ENCODE measurements at regions not wholly inside any gene's neighbourhood (a gene's known extent, or its start where the extent isn't known, plus 50 kb on each side); places are given as distances from the start of the nearest gene placed in this dataset.

- 37% methylated on average over 3 of the region's 3 CpGs for WGBS
Observed at GRCh38 chr1:38451541-38451993, 405.0 kb upstream of the POU3F1 start.

GRCh38 chr1:38448893-38449292 lies 402.3 kb upstream of the POU3F1 start:
- Histone ChIP-seq H3K27me3 (ENCODE audit: control insufficient read depth in 4 of 4, insufficient read depth in 4 of 4, low read length in 3 of 4) (peaks cover 0 to 12% (median 0%) of the 10 kb centered on the region in 4 donors), H3K4me3 (ENCODE audit: low read depth in 1 of 3, low read length in 3 of 3) (no peak overlapping the region), H3K9me3 (ENCODE audit: control insufficient read depth in 4 of 4, low read length in 3 of 4) (no peaks in the 10 kb centered on the region), H3K36me3 (ENCODE audit: control insufficient read depth in 4 of 4, insufficient read depth in 3 of 4, low read depth in 1 of 4, low read length in 3 of 4) (no peaks in the 10 kb centered on the region), H3K27ac (ENCODE audit: low read depth in 1 of 2, low read length in 2 of 2) (no peak overlapping the region), H3K9ac (ENCODE audit: low read depth in 1 of 2, low read length in 2 of 2) (no peak overlapping the region), H3K4me1 (ENCODE audit: control insufficient read depth in 4 of 4, insufficient read depth in 4 of 4, low read length in 3 of 4) (no peaks in the 10 kb centered on the region)
- no peak for TF ChIP-seq MAX (IDR thresholded peaks at IDR 0.05)
- TF ChIP-seq TAF1 (conservative IDR thresholded peaks at IDR 0.05), result no peak
- no peak for TF ChIP-seq CTCF (IDR thresholded peaks at IDR 0.05; ENCODE audit: low read depth, low read length, missing input control)
- no peak for TF ChIP-seq JUND (IDR thresholded peaks at IDR 0.05)
- DNase-seq (ENCODE audit: low spot score), result no peak
- WGBS, result 71% methylated on average over 10 of the region's 10 CpGs

More at GRCh38 chr1:38451541-38451993, 405.0 kb upstream of the POU3F1 start:
- Histone ChIP-seq H3K27ac (ENCODE audit: low read depth in 1 of 2, low read length in 2 of 2) (no peak overlapping the region), H3K9me3 (ENCODE audit: control insufficient read depth in 4 of 4, low read length in 3 of 4) (no peaks in the 10 kb centered on the region), H3K36me3 (ENCODE audit: control insufficient read depth in 4 of 4, insufficient read depth in 3 of 4, low read depth in 1 of 4, low read length in 3 of 4) (no peaks in the 10 kb centered on the region), H3K9ac (ENCODE audit: low read depth in 1 of 2, low read length in 2 of 2) (no peak overlapping the region), H3K4me1 (ENCODE audit: control insufficient read depth in 4 of 4, insufficient read depth in 4 of 4, low read length in 3 of 4) (peaks cover 0 to 2% (median 0%) of the 10 kb centered on the region in 4 donors), H3K27me3 (ENCODE audit: control insufficient read depth in 4 of 4, insufficient read depth in 4 of 4, low read length in 3 of 4) (peaks cover 0 to 6% (median 0%) of the 10 kb centered on the region in 4 donors), H3K4me3 (ENCODE audit: low read depth in 1 of 3, low read length in 3 of 3) (no peak overlapping the region)
- TF ChIP-seq EGR1 (IDR thresholded peaks at IDR 0.05; ENCODE audit: low read depth in 2 of 2) (no peak), RAD21 (IDR thresholded peaks at IDR 0.05) (no peak), HNF4A (conservative IDR thresholded peaks at IDR 0.05) (no peak), CTCF (IDR thresholded peaks at IDR 0.05; ENCODE audit: low read depth, low read length, missing input control) (no peak), ZBTB33 (IDR thresholded peaks at IDR 0.05) (no peak), RXRA (IDR thresholded peaks at IDR 0.05) (no peak)
- no peak for DNase-seq (ENCODE audit: low spot score)

GRCh38 chr1:38446936-38447335 lies 400.3 kb upstream of the POU3F1 start:
- H3K36me3 ChIP-seq (ENCODE audit: control insufficient read depth in 4 of 4, insufficient read depth in 3 of 4, low read depth in 1 of 4, low read length in 3 of 4), result no peaks in the 10 kb centered on the region
- H3K27ac ChIP-seq (ENCODE audit: low read depth in 1 of 2, low read length in 2 of 2), result no peak overlapping the region
- peaks cover 0 to 12% (median 0%) of the 10 kb centered on the region in 4 donors for H3K27me3 ChIP-seq (ENCODE audit: control insufficient read depth in 4 of 4, insufficient read depth in 4 of 4, low read length in 3 of 4)
- H3K9ac ChIP-seq (ENCODE audit: low read depth in 1 of 2, low read length in 2 of 2), result no peak overlapping the region
- 70% methylated on average over 4 of the region's 4 CpGs for WGBS
- no peak overlapping the region for H3K4me3 ChIP-seq (ENCODE audit: low read depth in 1 of 3, low read length in 3 of 3)
- TF ChIP-seq FOXA2 (IDR thresholded peaks at IDR 0.05), result no peak
- no peak for TF ChIP-seq ZBTB33 (IDR thresholded peaks at IDR 0.05)
- TF ChIP-seq TAF1 (conservative IDR thresholded peaks at IDR 0.05), result no peak
- no peak for TF ChIP-seq HNF4G (IDR thresholded peaks at IDR 0.05)
- TF ChIP-seq NR2F2 (IDR thresholded peaks at IDR 0.05), result no peak
- TF ChIP-seq HNF4A (conservative IDR thresholded peaks at IDR 0.05), result no peak
- no peak for TF ChIP-seq RXRA (IDR thresholded peaks at IDR 0.05)
- no peak for TF ChIP-seq REST (IDR thresholded peaks at IDR 0.05)
- no peak for TF ChIP-seq FOXA1 (IDR thresholded peaks at IDR 0.05)
- no peak for TF ChIP-seq RAD21 (IDR thresholded peaks at IDR 0.05)
- TF ChIP-seq YY1 (IDR thresholded peaks at IDR 0.05), result no peak
- no peaks in the 10 kb centered on the region for H3K9me3 ChIP-seq (ENCODE audit: control insufficient read depth in 4 of 4, low read length in 3 of 4)
- no peaks in the 10 kb centered on the region for H3K4me1 ChIP-seq (ENCODE audit: control insufficient read depth in 4 of 4, insufficient read depth in 4 of 4, low read length in 3 of 4)
- no peak for DNase-seq (ENCODE audit: low spot score)

All from liver (tissue), 8 donors.